Inflammatory macrophage treated with lipopolysaccharide for 1 hour (primary cell): ENCODE measurements at regions not wholly inside any gene's neighbourhood (a gene's known extent, or its start where the extent isn't known, plus 50 kb on each side); places are given as distances from the start of the nearest gene placed in this dataset.

Experiments used
- DNase-seq, 2 donors: peaks; one replicate each; pipeline ENCODE4 v3.0.0-alpha.2; 2020 to 2022

DNA sequence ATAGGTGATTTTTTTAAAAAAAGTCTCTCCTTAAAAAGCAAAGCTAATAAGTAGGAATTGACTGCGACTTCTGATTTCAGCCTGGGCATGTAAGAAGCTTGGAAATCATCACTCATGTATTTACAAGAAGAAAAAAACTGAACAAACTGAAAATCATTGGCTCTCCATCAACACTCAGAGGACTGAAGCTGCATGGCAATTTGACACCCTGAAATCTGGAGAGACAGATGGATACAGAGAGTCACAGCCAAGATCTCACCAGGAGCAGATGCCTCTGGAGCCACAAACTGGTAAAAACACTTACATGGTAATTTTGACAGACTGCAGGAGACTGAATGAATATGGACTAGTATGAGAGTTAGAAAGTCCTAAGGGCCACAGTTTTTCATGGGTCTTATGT, 191.2 kb upstream of the TCF21 start:
- DNase-seq = no peak

DNA sequence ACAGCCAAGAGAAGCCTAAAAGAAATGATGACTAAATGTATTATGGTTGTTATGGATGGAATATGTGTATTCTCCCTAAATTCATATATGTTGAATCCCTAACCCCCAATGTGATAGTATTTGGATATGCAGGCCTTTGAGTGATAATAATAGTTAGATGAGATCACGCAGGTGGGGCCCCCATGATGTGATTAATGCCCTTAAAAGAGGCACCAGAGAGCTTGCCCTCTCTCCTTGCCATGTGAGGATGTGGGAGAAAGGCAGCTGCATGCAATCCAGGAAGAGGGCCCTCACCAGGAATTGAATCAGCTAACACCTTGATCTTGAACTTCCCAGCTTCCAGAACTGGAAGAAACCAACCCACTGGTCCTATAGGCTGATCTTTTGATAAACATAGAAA, 190.6 kb upstream of the TCF21 start:
- DNase-seq = no peak

DNA sequence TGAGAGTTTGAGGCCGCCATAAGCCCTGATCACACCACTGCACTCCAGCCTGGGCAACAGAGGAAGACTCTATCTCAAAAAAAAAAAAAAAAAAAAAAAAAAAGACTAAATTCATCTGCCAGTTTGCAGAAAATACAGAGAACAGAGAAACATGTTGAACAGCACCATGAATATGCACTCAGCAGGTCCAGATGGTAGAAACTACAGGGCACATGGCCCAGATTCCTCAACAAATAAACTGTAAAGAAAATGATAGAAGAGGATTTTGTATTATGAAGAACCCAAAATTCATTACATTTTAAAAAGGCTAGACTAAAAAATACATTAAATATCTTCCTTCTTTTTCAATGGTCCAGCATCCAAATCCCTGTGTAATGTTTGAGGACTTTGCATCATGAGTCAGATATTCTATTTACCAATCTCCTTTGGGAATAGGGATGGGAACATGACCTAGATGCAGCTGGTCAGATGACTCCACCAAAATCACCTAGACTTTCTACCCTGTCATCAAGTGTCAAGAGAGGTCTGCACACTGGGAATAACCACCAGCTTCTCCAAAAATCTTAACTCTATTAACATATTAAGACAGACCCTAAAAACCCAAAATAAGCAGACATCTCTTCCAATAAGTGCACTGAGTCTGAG, 189.1 kb upstream of the TCF21 start:
- no peak for DNase-seq

DNA sequence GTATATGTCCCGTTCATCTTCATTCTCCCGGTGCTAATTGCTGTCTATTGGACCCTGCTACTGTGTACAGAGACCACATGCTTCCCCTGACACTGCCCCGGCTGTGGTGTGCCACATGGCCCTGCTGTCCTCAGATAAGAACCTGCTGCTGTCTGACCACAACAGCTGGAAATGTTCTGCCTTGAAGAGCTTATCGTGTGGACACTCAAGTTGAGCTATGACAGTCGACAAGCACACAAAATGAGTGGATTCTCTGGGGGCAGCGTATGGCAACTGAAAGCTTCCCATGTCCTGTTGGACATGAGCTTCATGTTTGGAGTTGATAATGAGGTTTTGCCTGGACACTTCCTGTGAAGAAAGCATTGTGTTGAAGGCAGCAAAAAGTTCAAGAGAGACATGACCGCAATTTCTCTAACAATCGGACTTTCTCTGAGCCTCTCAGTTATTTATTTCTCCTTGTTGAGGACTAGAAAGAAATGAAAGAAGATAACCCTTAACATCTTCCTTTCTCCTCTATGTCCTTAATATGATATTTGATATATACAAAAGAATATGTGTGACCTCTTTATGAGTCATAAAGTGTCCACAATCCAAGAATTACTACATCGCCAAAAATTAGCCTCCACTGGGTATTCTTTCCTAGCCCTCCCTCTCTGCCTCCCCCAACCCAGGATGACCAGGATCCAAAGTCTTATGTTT, 187.1 kb upstream of the TCF21 start:
- DNase-seq = no peak

DNA sequence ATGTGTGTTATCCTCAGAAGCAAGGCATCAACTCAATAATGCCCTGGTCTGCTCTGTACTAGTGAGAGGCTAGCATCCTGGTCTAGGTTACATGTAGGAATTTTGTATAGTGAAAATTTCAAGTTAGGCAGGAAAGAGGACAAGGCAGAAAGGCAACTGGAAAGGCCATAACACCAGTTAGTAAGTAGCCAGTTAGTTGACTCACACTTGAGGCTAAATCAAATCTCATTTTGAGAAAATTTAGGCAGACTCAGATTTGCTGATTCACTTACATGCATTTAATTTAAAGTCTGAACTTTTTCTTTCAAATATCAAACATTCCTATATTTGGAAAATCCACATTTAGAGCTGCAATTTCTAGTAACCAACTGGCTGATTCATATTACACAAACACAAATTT, 184.5 kb upstream of the TCF21 start:
- DNase-seq = no peak

DNA sequence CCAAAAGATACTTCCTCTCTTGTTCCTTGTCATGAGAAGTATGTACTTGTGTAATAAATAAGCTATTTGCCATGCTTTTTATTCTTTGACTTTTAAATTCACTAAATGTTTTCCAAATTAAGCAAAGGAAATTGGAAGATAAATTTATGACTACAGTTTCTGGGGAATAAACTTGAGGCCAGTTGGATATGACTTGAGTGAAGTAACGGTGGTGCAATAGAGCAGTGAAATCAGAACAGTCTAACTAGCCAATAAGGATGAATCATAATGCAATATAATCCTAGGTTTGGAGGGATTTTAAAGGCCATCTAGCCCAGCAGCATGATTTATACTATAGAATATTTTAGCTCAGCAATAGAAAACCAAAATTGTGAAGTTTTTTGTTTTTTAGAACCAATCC, 183.8 kb upstream of the TCF21 start:
- DNase-seq = no peak

DNA sequence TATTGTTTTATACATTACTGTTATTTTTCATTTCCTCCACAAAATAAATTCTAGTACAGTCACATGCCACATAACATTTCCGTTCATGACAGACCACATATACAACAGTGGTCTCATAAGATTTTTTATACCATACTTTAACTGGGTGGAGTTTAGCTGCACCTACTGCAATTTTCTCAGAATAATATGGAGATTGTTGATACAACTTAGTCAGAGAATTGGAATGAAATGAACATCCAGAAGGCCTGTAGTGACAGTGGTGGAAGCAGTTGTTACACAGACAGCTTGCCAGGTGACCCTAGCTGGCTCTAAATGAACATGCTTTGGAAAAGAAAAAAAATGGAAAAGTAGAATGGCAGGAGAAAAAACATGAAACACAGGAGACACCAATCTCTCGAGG, 183.2 kb upstream of the TCF21 start:
- no peak for DNase-seq

DNA sequence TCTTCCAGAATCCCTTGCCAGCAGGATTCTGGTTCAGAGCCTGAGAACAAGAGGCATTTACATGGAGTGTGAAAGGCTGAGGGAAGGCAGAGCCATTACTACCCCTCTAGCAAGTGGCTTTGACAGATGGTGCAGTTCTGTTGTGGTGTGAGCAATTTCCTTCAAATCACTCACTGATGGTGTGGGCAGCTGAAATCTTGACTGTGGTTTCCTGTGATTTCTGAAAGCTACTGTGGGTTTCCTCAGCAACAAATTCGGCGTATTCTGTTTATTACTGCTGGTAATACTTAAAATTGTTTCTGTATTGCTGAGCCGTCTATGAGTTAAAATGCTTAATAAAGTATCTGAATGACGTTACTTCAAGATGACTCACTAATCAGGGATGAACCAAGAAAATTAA, 181.5 kb upstream of the TCF21 start:
- no peak for DNase-seq

DNA sequence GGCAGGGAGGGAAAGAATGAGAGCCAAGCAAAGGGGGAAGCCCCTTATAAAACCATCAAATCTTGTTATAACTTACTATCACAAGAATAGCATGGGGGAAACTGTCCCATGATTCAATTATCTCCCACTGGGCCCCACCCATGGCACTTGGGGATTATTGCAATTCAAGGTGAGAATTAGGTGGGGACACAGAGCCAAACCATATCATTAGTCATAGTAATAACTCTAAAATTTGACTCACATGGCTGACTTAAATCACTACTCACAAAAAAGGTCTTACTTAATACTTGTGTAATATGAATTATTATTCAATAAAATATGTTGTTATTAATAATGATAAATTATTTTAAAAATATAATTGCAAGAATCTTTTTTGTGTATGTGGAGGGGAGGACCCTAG, 178.1 kb upstream of the TCF21 start:
- DNase-seq = no peak

DNA sequence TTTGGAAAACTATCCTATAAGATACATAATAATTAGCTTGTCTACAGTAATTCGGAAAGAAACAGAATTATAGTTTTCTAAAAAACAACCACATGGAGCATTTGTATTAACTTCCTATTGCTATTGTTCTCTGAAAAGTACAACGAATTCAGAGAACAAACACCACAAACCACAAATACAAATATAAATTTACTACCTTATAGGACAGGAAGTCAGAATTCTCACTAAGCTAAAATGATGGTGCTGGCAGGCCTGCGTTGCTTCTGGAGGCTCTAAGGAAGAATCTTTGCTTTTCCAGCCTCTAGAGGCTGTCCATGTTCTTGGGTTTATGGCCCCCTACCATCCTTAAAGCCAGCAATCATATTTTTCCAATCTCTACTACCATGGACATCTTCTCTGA, 173.6 kb upstream of the TCF21 start:
- no peak for DNase-seq

DNA sequence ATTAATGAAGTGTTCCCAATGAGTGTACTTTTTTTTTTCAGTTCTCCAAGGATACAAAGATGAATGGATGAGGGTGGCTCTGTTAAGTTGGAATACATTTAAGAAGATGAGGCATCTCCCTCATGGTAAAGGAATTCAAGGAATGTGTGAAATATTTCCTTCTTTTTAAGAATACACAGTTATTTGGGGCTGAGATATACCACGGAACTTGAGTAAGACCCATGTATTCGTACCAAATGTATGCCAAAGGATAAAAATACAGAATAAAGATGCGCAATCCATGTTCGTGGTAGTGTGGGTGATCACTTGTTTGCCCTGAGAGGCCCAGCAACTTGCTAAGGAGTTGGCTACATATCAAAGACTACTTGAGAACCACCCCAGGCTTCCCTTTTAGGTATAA, 164.2 kb upstream of the TCF21 start:
- DNase-seq = no peak

DNA sequence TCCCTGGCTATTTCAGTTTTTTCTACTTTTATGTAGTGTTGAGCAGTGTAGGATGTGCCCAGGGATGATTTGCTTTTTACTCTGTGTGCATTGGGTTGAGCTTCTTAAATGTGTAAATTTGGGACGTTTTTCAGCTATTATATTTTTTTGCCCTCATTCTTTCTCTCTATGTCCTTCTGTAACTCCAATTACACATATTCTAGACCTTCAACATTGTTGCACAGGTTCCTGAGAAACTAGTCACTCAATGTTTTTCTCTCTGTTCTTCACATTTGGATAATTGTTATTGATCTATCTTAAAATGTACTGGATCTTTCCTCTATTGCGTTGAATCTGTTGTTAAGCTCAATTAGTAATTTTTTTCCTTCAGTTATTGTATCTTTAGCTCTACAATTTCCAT, 162.7 kb upstream of the TCF21 start:
- DNase-seq = no peak

DNA sequence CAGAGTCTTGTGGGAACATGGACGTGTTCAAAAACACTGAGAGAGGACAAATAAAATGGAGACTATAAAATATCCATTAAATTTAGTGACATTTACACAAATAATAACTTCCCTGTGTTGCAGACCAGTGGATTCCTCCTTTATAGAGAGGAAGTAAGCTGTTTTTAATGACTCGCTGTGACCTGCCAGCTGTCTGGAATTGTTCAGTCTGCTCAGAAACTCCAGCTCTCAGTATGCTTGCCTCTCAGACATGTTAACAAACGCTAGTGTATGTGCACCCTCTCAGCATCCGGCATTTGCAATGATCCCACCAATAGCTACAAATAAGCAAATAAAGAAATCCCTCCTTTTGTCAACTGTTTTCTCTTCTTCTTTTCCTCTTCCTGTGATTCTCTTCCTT, 158.0 kb upstream of the TCF21 start:
- no peak for DNase-seq

DNA sequence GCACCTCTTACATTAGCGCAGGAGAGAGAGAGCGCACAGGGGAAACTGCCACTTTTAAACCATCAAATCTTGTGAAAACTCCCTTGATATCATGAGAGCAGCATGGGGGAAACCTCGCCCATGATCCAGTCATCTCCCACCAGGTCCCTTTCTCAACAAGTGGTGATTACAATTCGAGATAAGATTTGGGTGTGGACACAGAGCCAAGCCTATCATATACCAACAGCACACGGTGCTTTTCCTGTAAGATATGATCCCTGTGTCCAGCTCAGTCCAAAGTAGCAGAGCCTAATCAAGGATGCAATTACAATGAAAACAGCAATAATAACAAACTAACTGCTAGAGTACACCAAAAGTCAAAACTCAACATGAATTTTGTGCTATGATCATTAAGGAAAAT, 148.7 kb upstream of the TCF21 start:
- DNase-seq = no peak

DNA sequence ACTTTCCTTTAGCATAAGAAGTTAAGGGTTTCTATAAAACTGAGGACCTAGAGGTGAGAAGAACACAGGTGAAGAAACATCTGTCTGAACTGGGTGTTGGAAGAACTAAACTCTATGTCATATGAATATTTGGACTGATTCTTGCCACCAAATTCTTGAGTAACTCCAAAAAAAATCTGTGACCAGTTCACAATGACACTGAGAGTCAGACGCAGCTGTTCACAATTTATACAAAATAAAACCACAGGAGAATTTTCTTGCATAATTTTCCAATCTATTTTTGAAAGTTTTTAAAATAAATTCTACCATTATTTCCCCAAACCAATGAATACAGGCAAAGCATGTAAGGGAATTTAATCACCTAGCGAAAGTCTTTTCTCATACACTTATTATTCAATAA, 148.1 kb upstream of the TCF21 start:
- no peak for DNase-seq

DNA sequence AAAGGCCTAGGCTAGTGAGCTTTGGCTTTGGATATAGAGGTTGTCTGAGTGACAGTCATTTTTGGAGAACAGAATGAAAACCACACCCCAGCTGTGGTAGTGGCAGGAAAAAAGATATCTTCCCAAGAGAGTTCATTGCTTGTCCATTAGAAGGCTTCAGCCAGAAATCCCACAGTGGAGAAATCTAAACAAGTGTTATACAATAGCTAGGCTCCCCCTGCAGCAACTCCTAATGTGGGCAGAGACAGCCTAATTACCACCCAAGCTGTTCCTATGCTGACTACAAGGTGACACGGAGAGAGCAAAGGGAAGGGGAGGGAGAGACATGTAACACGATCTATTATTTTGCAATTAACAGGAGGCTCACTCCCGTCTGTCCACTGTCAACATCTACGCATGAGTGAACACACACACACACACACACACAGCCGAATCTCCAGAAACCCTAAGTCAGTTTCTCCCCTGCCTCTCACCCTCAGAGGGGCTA, 147.5 kb upstream of the TCF21 start:
- no peak for DNase-seq

DNA sequence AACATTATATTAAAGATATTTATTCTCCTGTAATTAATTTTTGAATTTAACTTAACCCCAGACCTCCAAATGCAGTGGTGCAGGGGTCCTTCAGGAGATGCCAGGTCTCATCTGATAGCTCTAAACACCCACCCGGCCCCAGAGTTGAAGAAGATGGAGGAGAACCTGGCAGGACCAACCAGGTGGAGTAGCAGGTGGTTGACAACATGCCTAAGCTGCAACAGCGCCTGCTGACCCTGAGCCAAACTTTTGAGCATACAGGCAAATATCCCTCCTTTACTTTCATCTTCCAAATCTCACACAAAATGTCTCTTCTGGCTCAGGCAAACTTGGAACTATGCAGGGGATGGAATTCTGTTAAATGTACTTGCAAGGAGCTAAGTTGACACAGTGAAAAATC, 145.3 kb upstream of the TCF21 start:
- no peak for DNase-seq

DNA sequence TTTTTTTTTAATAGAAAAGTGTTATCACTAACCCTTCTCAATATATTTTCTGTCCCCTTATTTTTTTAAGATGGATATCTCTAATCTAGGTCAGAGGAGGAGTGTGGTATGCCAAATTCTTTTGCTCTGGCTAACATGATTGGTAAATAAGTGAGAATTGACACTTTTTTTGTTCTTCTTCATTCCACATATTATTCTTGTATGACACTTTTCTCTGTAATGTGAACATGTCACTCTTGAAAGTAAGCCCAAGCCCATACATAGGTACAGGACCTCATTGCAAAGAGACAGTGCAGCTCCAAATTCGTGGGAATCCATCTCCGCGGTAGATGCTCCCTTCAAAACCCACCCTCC, 142.5 kb upstream of the TCF21 start:
- DNase-seq = no peak

DNA sequence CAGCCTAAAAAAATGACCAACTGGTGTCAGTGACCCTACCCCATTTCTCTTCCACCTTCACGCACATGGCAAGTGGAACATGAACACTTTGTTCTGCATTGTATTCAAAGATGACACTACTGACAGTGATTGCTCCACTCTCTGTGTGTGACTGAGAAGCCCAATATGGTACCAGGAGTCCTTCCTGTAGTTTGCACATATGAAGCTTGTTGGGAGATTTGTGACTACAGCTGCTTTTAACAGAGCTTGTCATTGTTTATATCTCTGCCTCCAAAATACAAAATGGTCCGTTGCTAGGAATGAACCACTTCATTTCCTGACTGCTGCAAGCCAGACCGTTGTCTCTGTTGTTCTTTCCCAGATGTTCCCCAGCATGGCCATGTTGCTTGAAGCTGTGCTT, 140.3 kb upstream of the TCF21 start:
- no peak for DNase-seq

DNA sequence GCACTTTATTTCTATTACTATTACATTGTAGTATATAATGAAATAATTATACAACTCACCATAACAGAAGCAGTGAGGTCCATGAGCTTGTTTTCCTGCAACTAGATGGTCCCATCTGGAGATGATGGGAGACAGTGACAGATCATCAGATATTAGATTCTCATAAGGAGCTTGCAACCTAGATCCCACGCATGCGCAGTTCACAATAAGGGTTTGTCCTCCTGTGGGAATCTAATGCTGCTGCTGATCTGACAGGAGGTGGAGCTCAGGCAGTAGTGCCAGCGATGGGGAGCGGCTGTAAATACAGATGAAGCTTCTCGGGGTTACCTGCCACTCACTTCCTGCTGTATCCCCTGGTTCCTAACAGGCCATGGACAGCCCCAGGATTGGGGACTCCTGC, 139.5 kb upstream of the TCF21 start:
- no peak for DNase-seq

DNA sequence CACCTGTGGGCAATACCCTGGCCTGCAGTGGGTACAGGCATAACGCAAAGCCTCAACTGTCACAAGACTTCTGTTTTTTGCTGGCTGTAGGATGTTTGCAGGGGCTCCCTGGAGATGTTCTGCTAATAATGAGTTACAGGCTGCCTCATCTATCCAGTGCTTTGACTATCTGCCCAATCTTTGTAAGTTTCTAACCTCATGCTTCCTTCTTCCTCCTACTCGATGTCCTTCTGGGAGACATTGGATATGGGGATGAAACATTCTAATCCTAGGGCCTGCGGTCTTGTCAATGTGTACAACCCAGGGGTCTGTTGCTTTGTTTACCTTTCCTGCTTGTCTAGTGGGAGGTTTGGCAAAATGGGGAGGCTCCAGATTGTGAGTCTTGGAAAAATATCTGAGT, 136.8 kb upstream of the TCF21 start:
- DNase-seq = no peak

DNA sequence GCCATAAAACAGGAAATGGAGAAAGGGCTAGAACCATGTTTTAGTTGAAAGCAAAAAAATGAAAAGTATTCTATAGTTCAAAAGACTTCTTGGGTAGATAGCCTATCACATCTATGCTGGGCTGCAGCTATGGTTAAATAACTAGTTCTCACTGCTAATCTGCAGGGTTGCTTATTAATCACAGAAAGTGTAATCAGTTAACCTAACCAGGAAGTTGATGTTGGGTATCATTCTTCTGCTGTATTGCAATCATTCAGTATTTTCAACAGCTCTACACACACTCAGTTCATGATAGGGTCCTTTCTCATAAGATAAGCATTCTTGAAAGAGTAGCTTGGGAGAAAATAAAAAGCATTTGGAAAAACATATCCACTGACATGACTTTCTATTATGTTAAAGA, 135.2 kb upstream of the TCF21 start:
- no peak for DNase-seq

DNA sequence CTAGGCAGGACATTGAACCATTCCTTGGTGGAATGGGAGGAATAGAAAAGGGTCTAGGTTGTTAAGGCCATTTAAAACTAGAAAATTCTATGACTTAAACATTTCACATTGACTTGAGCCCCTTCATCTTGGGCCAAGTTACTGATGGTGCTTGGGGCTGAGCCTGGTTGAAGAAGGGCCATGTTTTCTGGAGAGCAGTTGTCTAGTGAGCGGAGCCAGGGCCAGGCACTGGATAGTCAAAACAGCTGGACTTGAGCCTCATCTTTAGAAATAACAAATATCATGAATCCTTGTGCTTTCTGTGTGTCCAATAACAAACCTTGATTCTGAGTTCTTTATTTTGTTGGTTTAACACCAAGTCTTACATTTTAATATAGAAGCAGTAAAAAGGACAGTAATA, 134.6 kb upstream of the TCF21 start:
- no peak for DNase-seq

DNA sequence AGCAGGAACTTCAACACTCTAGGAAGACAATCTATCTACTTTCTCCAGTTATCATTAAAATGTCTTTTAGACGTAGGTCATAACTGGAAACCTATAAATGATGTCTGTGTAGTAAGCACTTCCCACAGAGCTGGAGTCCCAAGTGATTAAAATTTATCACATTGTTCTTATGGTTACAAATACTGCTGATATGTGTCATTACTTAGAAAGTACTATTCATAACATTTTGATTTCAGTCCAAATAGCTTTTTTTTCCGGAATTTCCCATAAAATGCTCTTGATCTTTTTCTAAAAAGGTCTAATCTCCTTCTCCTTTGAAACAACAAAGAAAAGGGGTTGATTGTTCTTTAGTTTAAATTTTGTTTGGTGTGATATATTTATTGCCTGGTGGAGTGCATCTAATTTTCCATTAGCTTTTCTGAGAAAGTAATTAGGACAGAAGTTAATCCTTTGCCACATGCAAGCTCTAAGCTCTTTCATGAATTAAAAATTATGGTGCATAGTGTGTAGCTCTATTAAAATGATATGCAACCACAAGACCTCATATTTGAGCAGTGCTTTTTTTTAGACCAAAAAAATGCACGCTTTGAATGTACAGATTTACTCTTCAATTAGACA, 132.7 kb upstream of the TCF21 start:
- no peak for DNase-seq

DNA sequence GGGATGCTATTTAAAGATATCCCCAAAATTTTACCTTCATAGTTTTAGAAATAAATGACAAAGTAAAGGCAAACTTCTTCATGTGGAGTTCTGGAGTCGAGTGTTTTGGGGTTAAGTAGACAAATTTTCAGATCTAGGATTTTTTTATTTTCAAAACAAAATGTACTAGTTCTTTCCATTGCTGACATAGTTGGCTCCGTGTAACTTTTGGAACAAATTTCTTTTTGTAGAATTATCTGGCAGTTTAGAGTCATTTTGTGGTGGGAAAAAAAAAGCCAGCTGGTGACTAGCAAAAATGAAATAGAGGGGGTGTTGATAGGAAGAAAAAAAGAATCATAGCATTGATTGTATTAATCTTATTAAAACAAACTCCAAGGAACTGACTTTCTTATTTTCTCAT, 131.6 kb upstream of the TCF21 start:
- no peak for DNase-seq
